ENCODE measurements at regions not wholly inside any gene's neighbourhood (a gene's known extent, or its start where the extent isn't known, plus 50 kb on each side); places are given as distances from the start of the nearest gene placed in this dataset.
"Not testable (repeated sequence)": the region's sequence is repeated elsewhere in the genome, so short reads cannot be mapped to it uniquely, and the experiment has no call there.

DNA sequence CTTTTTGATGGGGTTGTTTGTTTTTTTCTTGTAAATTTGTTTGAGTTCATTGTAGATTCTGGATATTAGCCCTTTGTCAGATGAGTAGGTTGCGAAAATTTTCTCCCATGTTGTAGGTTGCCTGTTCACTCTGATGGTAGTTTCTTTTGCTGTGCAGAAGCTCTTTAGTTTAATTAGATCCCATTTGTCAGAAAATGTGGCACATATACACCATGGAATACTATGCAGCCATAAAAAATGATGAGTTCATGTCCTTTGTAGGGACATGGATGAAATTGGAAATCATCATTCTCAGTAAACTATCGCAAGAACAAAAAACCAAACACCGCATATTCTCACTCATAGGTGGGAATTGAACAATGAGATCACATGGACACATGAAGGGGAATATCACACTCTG lies 224.4 kb upstream of the TRIB2 start:
- not testable (repeated sequence) for TF ChIP-seq POLR2A (IDR thresholded peaks at IDR 0.05)
- TF ChIP-seq, protein P1, sequence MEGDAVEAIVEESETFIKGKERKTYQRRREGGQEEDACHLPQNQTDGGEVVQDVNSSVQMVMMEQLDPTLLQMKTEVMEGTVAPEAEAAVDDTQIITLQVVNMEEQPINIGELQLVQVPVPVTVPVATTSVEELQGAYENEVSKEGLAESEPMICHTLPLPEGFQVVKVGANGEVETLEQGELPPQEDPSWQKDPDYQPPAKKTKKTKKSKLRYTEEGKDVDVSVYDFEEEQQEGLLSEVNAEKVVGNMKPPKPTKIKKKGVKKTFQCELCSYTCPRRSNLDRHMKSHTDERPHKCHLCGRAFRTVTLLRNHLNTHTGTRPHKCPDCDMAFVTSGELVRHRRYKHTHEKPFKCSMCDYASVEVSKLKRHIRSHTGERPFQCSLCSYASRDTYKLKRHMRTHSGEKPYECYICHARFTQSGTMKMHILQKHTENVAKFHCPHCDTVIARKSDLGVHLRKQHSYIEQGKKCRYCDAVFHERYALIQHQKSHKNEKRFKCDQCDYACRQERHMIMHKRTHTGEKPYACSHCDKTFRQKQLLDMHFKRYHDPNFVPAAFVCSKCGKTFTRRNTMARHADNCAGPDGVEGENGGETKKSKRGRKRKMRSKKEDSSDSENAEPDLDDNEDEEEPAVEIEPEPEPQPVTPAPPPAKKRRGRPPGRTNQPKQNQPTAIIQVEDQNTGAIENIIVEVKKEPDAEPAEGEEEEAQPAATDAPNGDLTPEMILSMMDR (IDR thresholded peaks at IDR 0.05), result not testable (repeated sequence)
